IMR-90 (cell line): ENCODE measurements at regions not wholly inside any gene's neighbourhood (a gene's known extent, or its start where the extent isn't known, plus 50 kb on each side); places are given as distances from the start of the nearest gene placed in this dataset.

ENCODE experiments used
- ATAC-seq: fragments of 200-7000 bp; cut with Tn5 transposase; 2 replicates; pipeline ENCODE4 v1.9.1; 2020; ENCODE audit warnings: low read depth, mild to moderate bottlenecking, moderate library complexity
- BruUV-seq: library from RNA; stranded (reverse); fragments of 400-500 nt; replicated peaks from 2 replicates; lab custom pipeline; 2021; lab: Mats Ljungman, UMichigan
- CTCF ChIA-PET: fragments of 300-600 bp; formaldehyde crosslinking; extraction: SDS; loops from one replicate; lab custom pipeline; 2021; ENCODE audit warnings: antibody characterized with exemption; lab: Yijun Ruan, JAX
- POLR2A ChIA-PET: fragments of 300-600 bp; sonication (Branson Sonifier 250); formaldehyde crosslinking; loops from one replicate; lab custom pipeline; 2022; ENCODE audit warnings: antibody characterized with exemption; ENCODE audit not compliant: unreplicated experiment; lab: Charles Lee
- DNase-seq: peaks from one replicate; pipeline ENCODE4 v3.0.0; 2013
- H2AFZ ChIP-seq: replicated peaks from 2 replicates; pipeline ENCODE3; 2013; ENCODE audit warnings: low read length, mild to moderate bottlenecking; ENCODE audit not compliant: poor library complexity
- H2AK5ac ChIP-seq: 2 replicates; pipeline ENCODE4 v1.6.1; 2013; ENCODE audit warnings: low read depth, low read length, inconsistent platforms
- H2AK9ac ChIP-seq: replicated peaks from 2 replicates; pipeline ENCODE3; 2013; ENCODE audit warnings: mild to moderate bottlenecking, low read depth, low read length, moderate library complexity; ENCODE audit not compliant: poor library complexity
- H2BK120ac ChIP-seq: 2 replicates; pipeline ENCODE4 v1.6.1; 2013; ENCODE audit warnings: low read depth, low read length, inconsistent platforms
- H2BK15ac ChIP-seq: 3 replicates; pipeline ENCODE4 v1.6.1; 2013; ENCODE audit warnings: low read depth, low read length, inconsistent platforms
- H2BK20ac ChIP-seq: 2 replicates; pipeline ENCODE4 v1.6.1; 2013; ENCODE audit warnings: low read depth, mild to moderate bottlenecking, inconsistent platforms, low read length, moderate library complexity
- H2BK5ac ChIP-seq: 2 replicates; pipeline ENCODE4 v1.6.1; 2013; ENCODE audit warnings: mild to moderate bottlenecking, low read depth, low read length, inconsistent platforms; ENCODE audit not compliant: poor library complexity, severe bottlenecking
- H3K14ac ChIP-seq: replicated peaks from 2 replicates; pipeline ENCODE4 v1.6.1; 2013; ENCODE audit warnings: low read depth, low read length, inconsistent platforms
- H3K18ac ChIP-seq: 2 replicates; pipeline ENCODE4 v1.6.1; 2013; ENCODE audit warnings: low read depth, low read length, control low read depth
- H3K23ac ChIP-seq: 2 replicates; pipeline ENCODE4 v1.6.1; 2013; ENCODE audit warnings: low read depth, low read length, inconsistent platforms
- H3K27ac ChIP-seq: 2 replicates; pipeline ENCODE4 v1.5.1; 2013; ENCODE audit warnings: mild to moderate bottlenecking, control low read depth, low read length; ENCODE audit not compliant: insufficient read depth
- H3K27me3 ChIP-seq: 2 replicates; pipeline ENCODE4 v1.6.1; 2013; ENCODE audit warnings: low read length; ENCODE audit not compliant: control insufficient read depth, insufficient read depth
- H3K36me3 ChIP-seq: 2 replicates; pipeline ENCODE4 v1.6.1; 2013; ENCODE audit warnings: low read length, mixed read lengths; ENCODE audit not compliant: control insufficient read depth, insufficient read depth
- H3K4ac ChIP-seq: 2 replicates; pipeline ENCODE4 v1.6.1; 2013; ENCODE audit warnings: low read depth, low read length, inconsistent platforms
- H3K4me1 ChIP-seq: 2 replicates; pipeline ENCODE4 v1.6.1; 2013; ENCODE audit warnings: low read length, mixed read lengths; ENCODE audit not compliant: control insufficient read depth, insufficient read depth
- H3K4me2 ChIP-seq: 2 replicates; pipeline ENCODE4 v1.6.1; 2013; ENCODE audit warnings: low read depth, mild to moderate bottlenecking, control low read depth, low read length, moderate library complexity
- H3K4me3 ChIP-seq: 2 replicates; pipeline ENCODE4 v1.5.1; 2013; ENCODE audit warnings: low read depth, mild to moderate bottlenecking, control low read depth, low read length, moderate library complexity; ENCODE audit not compliant: insufficient read depth
- H3K56ac ChIP-seq: 2 replicates; pipeline ENCODE4 v1.6.1; 2013; ENCODE audit warnings: low read length, inconsistent platforms; ENCODE audit not compliant: insufficient read depth; ENCODE audit errors: extremely low read depth
- H3K79me1 ChIP-seq, 2 experiments: 2 replicates each; pipeline ENCODE4 v1.6.1; 2013; ENCODE audit warnings: low read length in 2 of 2, inconsistent platforms in 1 of 2, low read depth in 1 of 2
- H3K9ac ChIP-seq: 2 replicates; pipeline ENCODE4 v1.6.1; 2013; ENCODE audit warnings: low read depth, low read length, control low read depth
- H3K9me1 ChIP-seq: 2 replicates; pipeline ENCODE4 v1.6.1; 2013; ENCODE audit warnings: low read length, inconsistent platforms; ENCODE audit not compliant: insufficient read depth
- H3K9me3 ChIP-seq: 2 replicates; pipeline ENCODE4 v1.6.1; 2013; ENCODE audit warnings: low read length; ENCODE audit not compliant: control insufficient read depth, insufficient read depth
- H4K20me1 ChIP-seq: 2 replicates; pipeline ENCODE4 v1.6.1; 2013; ENCODE audit warnings: low read length, inconsistent platforms; ENCODE audit not compliant: insufficient read depth
- H4K5ac ChIP-seq: 2 replicates; pipeline ENCODE4 v1.6.1; 2013; ENCODE audit warnings: mild to moderate bottlenecking, low read depth, low read length, control low read depth
- H4K8ac ChIP-seq, 2 experiments: 2 replicates each; pipeline ENCODE4 v1.6.1; 2013; ENCODE audit warnings: low read depth in 2 of 2, low read length in 2 of 2, control low read depth in 1 of 2, inconsistent platforms in 1 of 2
- H4K91ac ChIP-seq: 2 replicates; pipeline ENCODE4 v1.6.1; 2013; ENCODE audit warnings: low read depth, low read length, inconsistent platforms; ENCODE audit not compliant: insufficient read depth
- CEBPB ChIP-seq: IDR thresholded peaks from 2 replicates; pipeline ENCODE4 v1.6.1; 2012; ENCODE audit warnings: low read depth, low read length, improper control_type of control experiment
- MAFK ChIP-seq: IDR thresholded peaks from 2 replicates; pipeline ENCODE4 v1.6.1; 2012; ENCODE audit warnings: low read depth, low read length, improper control_type of control experiment
- MAZ ChIP-seq: IDR thresholded peaks from 2 replicates; pipeline ENCODE4 v1.6.1; 2012; ENCODE audit warnings: low read depth, mild to moderate bottlenecking, low read length, improper control_type of control experiment, moderate library complexity, borderline replicate concordance
- NFE2L2 ChIP-seq: fragments of 150-350 bp; IDR thresholded peaks from 2 replicates; pipeline ENCODE4 v1.6.1; 2016; ENCODE audit warnings: low read depth, mild to moderate bottlenecking, low read length
- POLR2A ChIP-seq: IDR thresholded peaks from 2 replicates; pipeline ENCODE4 v1.6.1; 2012; ENCODE audit warnings: mild to moderate bottlenecking, low read depth, low read length
- RAD21 ChIP-seq: IDR thresholded peaks from 2 replicates; pipeline ENCODE4 v1.6.1; 2012; ENCODE audit warnings: low read length, improper control_type of control experiment
- RFX5 ChIP-seq: IDR thresholded peaks from 2 replicates; pipeline ENCODE4 v1.8.0; 2012; ENCODE audit warnings: low read depth, mild to moderate bottlenecking, low read length, moderate library complexity
- SMC3 ChIP-seq: fragments of 150-350 bp; IDR thresholded peaks from 2 replicates; pipeline ENCODE4 v1.6.1; 2016; ENCODE audit warnings: low read depth, mild to moderate bottlenecking, antibody characterized with exemption, low read length, moderate library complexity
- WGBS, 2 experiments: methylation state at CpG; one replicate each; pipeline versions ENCODE4 v1.1.5 to v1.1.7; 2013; ENCODE audit warnings: missing lambda C conversion rate in 2 of 2; ENCODE audit not compliant: insufficient read length in 1 of 2; ENCODE audit errors: extremely low coverage in 2 of 2; 5-methylcytosine and 5-hydroxymethylcytosine counted together
- dilution Hi-C: fragments of 300-500 bp; cut with HindIII; formaldehyde crosslinking; loops from one replicate; pipeline ENCODE4 v1.14.3; 2018; ENCODE audit warnings: low sequenced_read_pairs; ENCODE audit not compliant: unreplicated experiment
- in situ Hi-C: fragments of 300-500 bp; cut with MboI; formaldehyde crosslinking; loops from 3 replicates; pipeline ENCODE4 v1.14.3; 2019; ENCODE audit warnings: low sequenced_read_pairs, inconsistent platforms, mixed read lengths
- intact Hi-C: fragments of 100-400 bp; cut with micrococcal nuclease; formaldehyde crosslinking; loops from 2 replicates; pipeline ENCODE4 v1.10.0; 2022
- TF ChIP-seq, protein P1 (sequence below): fragments of 150-350 bp; IDR thresholded peaks from 2 replicates; pipeline ENCODE4 v1.6.1; 2016; ENCODE audit warnings: low read depth, mild to moderate bottlenecking, low read length, moderate library complexity, borderline replicate concordance
- TF ChIP-seq, protein P2 (sequence below): fragments of 150-350 bp; IDR thresholded peaks from 2 replicates; pipeline ENCODE4 v1.6.1; 2017; ENCODE audit warnings: mild to moderate bottlenecking, antibody characterized with exemption, low read length, low read depth

GRCh38 chr6:170137911-170138910 lies 152.7 kb downstream of the DLL1 start (continued):
- TF ChIP-seq, protein P1, sequence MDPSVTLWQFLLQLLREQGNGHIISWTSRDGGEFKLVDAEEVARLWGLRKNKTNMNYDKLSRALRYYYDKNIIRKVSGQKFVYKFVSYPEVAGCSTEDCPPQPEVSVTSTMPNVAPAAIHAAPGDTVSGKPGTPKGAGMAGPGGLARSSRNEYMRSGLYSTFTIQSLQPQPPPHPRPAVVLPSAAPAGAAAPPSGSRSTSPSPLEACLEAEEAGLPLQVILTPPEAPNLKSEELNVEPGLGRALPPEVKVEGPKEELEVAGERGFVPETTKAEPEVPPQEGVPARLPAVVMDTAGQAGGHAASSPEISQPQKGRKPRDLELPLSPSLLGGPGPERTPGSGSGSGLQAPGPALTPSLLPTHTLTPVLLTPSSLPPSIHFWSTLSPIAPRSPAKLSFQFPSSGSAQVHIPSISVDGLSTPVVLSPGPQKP, result no peak
- TF ChIP-seq POLR2A, result no peak

DNA sequence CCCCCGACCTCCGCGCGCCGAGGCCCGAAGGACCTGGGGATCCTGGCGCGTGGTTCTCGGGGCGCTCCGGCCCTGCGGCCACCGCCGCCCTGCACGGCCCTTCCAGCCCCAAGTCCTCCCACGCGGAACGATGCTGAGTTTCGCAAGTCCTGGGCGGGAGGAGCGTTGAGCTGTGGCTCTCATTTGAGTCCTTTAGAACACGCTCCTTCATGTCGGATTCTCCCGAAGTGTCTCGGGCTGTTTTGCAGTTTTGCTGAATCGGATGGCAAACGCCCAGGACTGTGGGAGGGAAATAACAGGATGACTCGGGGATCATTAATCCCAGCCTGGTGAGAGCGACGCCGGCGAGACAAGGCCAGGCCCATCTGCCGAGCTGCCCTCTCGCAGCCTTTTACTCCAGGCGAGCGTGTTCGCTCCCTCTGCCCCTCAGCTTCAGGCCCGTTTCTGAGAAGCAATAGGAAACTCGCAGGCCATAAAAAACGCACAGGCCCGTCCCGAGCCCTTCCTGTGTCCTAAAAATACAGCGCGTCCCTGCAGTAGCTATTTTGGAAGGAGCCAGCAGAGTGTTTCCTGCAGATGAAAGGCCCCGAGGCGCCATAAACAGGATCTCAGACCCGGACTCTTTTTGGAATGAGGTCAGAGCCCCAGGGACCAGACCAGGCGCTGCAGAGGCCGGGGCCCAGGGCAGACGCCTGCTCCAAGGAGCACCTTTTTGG lies 153.5 kb downstream of the DLL1 start:
- Histone ChIP-seq H4K5ac (no peak overlapping the region), H3K23ac (no peak overlapping the region)
- in situ Hi-C loops, result no loop called here

More for the DNA sequence above, 153.5 kb downstream of the DLL1 start:
- no peak overlapping the region for H4K8ac ChIP-seq
- H2BK15ac ChIP-seq, result no peak overlapping the region
- H3K9ac ChIP-seq, result no peak overlapping the region
- no peak overlapping the region for H3K27ac ChIP-seq
- H4K91ac ChIP-seq, result no peak overlapping the region
- H3K14ac ChIP-seq, result no peak overlapping the region
- no peak overlapping the region for H3K4me2 ChIP-seq
- DNase-seq (no peak), ATAC-seq (no peak)
- H3K9me3 ChIP-seq, result peaks cover 48% of the 10 kb centered on the region
- no peak overlapping the region for H2BK20ac ChIP-seq
- no peak overlapping the region for H2BK5ac ChIP-seq
- dilution Hi-C loops (no loop called here), intact Hi-C loops (no loop called here)
- H2AFZ ChIP-seq, result no peak overlapping the region
- H2AK5ac ChIP-seq, result no peak overlapping the region
- H3K4me3 ChIP-seq, result no peak overlapping the region
- H2AK9ac ChIP-seq, result no peak overlapping the region
- CTCF ChIA-PET, result no interaction called here
- WGBS, 2 experiments, result 62% methylated on average over 29 of the region's 50 CpGs; no CpG with 5 or more reads in 1 of the 2 experiments
- H3K18ac ChIP-seq, result no peak overlapping the region
- H4K20me1 ChIP-seq, result no peaks in the 10 kb centered on the region
- no TSS peak for BruUV-seq
- H2BK120ac ChIP-seq, result no peak overlapping the region
- H3K27me3 ChIP-seq, result no peaks in the 10 kb centered on the region
- no peak overlapping the region for H3K4ac ChIP-seq
- H3K36me3 ChIP-seq, result no peaks in the 10 kb centered on the region
- POLR2A ChIA-PET, result no interaction called here
- H3K9me1 ChIP-seq, result no peaks in the 10 kb centered on the region
- H3K4me1 ChIP-seq, result no peaks in the 10 kb centered on the region
- H3K56ac ChIP-seq, result no peak overlapping the region
- no peaks in the 10 kb centered on the region for H3K79me1 ChIP-seq
- TF ChIP-seq SMC3, result no peak
- TF ChIP-seq RAD21, result no peak
- no peak for TF ChIP-seq NFE2L2
- no peak for TF ChIP-seq POLR2A
- TF ChIP-seq, protein P2, sequence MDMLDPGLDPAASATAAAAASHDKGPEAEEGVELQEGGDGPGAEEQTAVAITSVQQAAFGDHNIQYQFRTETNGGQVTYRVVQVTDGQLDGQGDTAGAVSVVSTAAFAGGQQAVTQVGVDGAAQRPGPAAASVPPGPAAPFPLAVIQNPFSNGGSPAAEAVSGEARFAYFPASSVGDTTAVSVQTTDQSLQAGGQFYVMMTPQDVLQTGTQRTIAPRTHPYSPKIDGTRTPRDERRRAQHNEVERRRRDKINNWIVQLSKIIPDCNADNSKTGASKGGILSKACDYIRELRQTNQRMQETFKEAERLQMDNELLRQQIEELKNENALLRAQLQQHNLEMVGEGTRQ, result no peak
- TF ChIP-seq RFX5, result no peak
- no peak for TF ChIP-seq MAZ
- TF ChIP-seq CEBPB, result no peak
- no peak for TF ChIP-seq MAFK
